ENCODE measurements at regions not wholly inside any gene's neighbourhood (a gene's known extent, or its start where the extent isn't known, plus 50 kb on each side); places are given as distances from the start of the nearest gene placed in this dataset.
A peak's percentile ranks its signal among the peaks of the same experiment; 100 is the strongest.

DNA sequence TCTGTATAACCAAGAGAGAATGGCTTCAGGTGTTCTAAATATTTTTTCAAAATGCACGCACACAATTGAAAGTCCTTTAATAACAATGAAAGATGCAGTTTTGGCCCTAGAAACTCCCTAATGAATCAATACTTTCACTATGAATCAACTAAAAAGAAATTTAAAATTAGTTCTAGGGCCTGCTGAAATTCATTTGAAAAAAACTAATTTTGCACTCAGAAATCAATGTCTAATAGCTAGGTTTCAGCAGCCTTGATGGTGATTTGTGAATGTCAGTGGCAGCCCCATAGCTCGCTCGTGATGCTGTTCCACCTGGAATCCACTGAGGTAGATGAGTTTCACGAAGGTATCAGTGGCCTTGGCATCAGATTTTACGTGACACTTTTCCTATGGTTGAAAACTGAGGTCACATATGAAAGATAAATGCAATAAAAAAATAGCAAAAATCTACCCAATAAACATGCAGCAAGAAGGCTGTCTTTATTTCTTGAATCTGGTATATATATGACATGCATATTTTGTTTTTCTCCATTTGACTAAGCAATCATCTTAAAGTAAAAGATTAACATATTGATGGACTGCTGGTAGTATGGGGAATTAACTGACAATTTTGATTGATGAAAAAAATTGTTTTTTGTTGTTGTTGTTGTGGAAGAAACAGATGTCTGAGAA lies 141.0 kb downstream of the AKAP11 start (continued):
- peak; percentile 89 for TF ChIP-seq SKIL (IDR thresholded peaks at IDR 0.05; ENCODE audit: low read depth, poor library complexity, severe bottlenecking)
- TF ChIP-seq USF1 (IDR thresholded peaks at IDR 0.05; ENCODE audit: borderline replicate concordance, extremely low read length, insufficient read depth, low read depth, low read length), result no peak
- no peak for TF ChIP-seq PRDM15 (CRISPR knock-in tag; IDR thresholded peaks at IDR 0.05)
- TF ChIP-seq SMAD1 (IDR thresholded peaks at IDR 0.05; ENCODE audit: low read depth, partially characterized antibody), result no peak
- TF ChIP-seq, protein P1, sequence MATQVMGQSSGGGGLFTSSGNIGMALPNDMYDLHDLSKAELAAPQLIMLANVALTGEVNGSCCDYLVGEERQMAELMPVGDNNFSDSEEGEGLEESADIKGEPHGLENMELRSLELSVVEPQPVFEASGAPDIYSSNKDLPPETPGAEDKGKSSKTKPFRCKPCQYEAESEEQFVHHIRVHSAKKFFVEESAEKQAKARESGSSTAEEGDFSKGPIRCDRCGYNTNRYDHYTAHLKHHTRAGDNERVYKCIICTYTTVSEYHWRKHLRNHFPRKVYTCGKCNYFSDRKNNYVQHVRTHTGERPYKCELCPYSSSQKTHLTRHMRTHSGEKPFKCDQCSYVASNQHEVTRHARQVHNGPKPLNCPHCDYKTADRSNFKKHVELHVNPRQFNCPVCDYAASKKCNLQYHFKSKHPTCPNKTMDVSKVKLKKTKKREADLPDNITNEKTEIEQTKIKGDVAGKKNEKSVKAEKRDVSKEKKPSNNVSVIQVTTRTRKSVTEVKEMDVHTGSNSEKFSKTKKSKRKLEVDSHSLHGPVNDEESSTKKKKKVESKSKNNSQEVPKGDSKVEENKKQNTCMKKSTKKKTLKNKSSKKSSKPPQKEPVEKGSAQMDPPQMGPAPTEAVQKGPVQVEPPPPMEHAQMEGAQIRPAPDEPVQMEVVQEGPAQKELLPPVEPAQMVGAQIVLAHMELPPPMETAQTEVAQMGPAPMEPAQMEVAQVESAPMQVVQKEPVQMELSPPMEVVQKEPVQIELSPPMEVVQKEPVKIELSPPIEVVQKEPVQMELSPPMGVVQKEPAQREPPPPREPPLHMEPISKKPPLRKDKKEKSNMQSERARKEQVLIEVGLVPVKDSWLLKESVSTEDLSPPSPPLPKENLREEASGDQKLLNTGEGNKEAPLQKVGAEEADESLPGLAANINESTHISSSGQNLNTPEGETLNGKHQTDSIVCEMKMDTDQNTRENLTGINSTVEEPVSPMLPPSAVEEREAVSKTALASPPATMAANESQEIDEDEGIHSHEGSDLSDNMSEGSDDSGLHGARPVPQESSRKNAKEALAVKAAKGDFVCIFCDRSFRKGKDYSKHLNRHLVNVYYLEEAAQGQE (IDR thresholded peaks at IDR 0.05; ENCODE audit: low read depth, low read length), result no peak
- TF ChIP-seq ZNF592 (IDR thresholded peaks at IDR 0.05), result peak; percentile 90
- TF ChIP-seq ZNF384 (IDR thresholded peaks at IDR 0.05; ENCODE audit: borderline replicate concordance, low read depth, low read length), result peak; percentile 70
- 0 out of 2 replicates have a peak, but pooled peaks have one; percentile 21 for TF ChIP-seq EED (IDR thresholded peaks at IDR 0.05; ENCODE audit: low read depth)
- no peak for TF ChIP-seq ZNF622 (IDR thresholded peaks at IDR 0.05)
